K562 (cell line): ENCODE measurements at regions not wholly inside any gene's neighbourhood (a gene's known extent, or its start where the extent isn't known, plus 50 kb on each side); places are given as distances from the start of the nearest gene placed in this dataset.

Experiments
- ATAC-seq: fragments of 200-7000 bp; cut with Tn5 transposase; 3 replicates; pipeline ENCODE4 v1.9.1; 2020; ENCODE audit warnings: moderate library complexity
- BruUV-seq: library from RNA; stranded (reverse); fragments of 400-500 nt; replicated peaks from 2 replicates; lab custom pipeline; 2021; lab: Mats Ljungman, UMichigan
- CTCF ChIA-PET: fragments of 300-600 bp; formaldehyde crosslinking; extraction: SDS; loops from one replicate; lab custom pipeline; 2021; ENCODE audit warnings: low intra/inter-chr PET ratio; lab: Yijun Ruan, JAX
- POLR2A ChIA-PET: fragments of 300-600, 350-650 bp; sonication (Branson Sonifier 250); formaldehyde crosslinking; extraction: SDS; loops from one replicate; lab custom pipeline; 2021; ENCODE audit warnings: antibody characterized with exemption, inconsistent platforms; lab: Yijun Ruan, JAX
- DNase-seq, 4 experiments: peaks; one replicate each; pipeline versions ENCODE4 v3.0.0 to v3.0.0-alpha.2; 2011 to 2018; ENCODE audit warnings: low spot score in 3 of 4, mixed read lengths in 3 of 4; ENCODE audit errors: extremely low read depth in 1 of 4
- FAIRE-seq: peaks from 2 replicates; lab custom pipeline; 2011; peaks lifted over from hg19 to GRCh38; lab: Jason Lieb, UNC
- H2AFZ ChIP-seq: 2 replicates; pipeline ENCODE4 v1.6.0; 2011; ENCODE audit warnings: low read depth, low read length, control low read depth, inconsistent platforms
- H3K27ac ChIP-seq: fragments of 200-600 bp; 3 replicates; pipeline ENCODE4 v1.8.0; 2011; ENCODE audit warnings: low read depth, mild to moderate bottlenecking, control low read depth, inconsistent platforms, low read length, moderate library complexity, mixed read lengths; ENCODE audit errors: extremely low read depth
- H3K27me3 ChIP-seq, 2 experiments: fragments of 300-600 bp in 1 of 2; 2 replicates in 1 of 2; 3 replicates in 1 of 2; pipeline versions ENCODE4 v1.6.0 to v1.8.0; 2011; ENCODE audit warnings: inconsistent platforms in 2 of 2, low read length in 2 of 2, mild to moderate bottlenecking in 1 of 2, mixed read lengths in 1 of 2, moderate library complexity in 1 of 2; ENCODE audit not compliant: control insufficient read depth in 2 of 2, insufficient read depth in 2 of 2
- H3K36me3 ChIP-seq: fragments of 300-600 bp; 3 replicates; pipeline ENCODE4 v1.8.0; 2011; ENCODE audit warnings: mild to moderate bottlenecking, low read length, inconsistent platforms; ENCODE audit not compliant: control insufficient read depth, insufficient read depth
- H3K4me1 ChIP-seq, 2 experiments: fragments of 200-600 bp in 1 of 2; replicated peaks in 1 of 2; 2 replicates in 1 of 2; 3 replicates in 1 of 2; pipeline versions ENCODE4 v1.5.1 to v1.8.0; 2011; ENCODE audit warnings: inconsistent platforms in 2 of 2, low read length in 2 of 2, mild to moderate bottlenecking in 1 of 2, mixed read lengths in 1 of 2, moderate library complexity in 1 of 2; ENCODE audit not compliant: control insufficient read depth in 2 of 2, insufficient read depth in 2 of 2
- H3K4me2 ChIP-seq: 2 replicates; pipeline ENCODE4 v1.6.1; 2011; ENCODE audit warnings: low read length, control low read depth, inconsistent platforms, mixed read lengths; ENCODE audit not compliant: insufficient read depth
- H3K4me3 ChIP-seq: fragments of 200-600 bp; sonication (generic), shearing (Covaris generic); 2 replicates; pipeline ENCODE4 v1.5.1; 2016; ENCODE audit warnings: control low read depth, inconsistent platforms
- H3K79me2 ChIP-seq: fragments of 200-600 bp; 3 replicates; pipeline ENCODE4 v1.8.0; 2011; ENCODE audit warnings: low read length, inconsistent platforms; ENCODE audit not compliant: control insufficient read depth, insufficient read depth
- H3K9ac ChIP-seq, 2 experiments: 2 replicates each; pipeline versions ENCODE4 v1.6.0 to v1.6.1; 2011; ENCODE audit warnings: low read depth in 2 of 2, low read length in 2 of 2, control low read depth in 1 of 2, inconsistent platforms in 1 of 2, mild to moderate bottlenecking in 1 of 2, mixed read lengths in 1 of 2; ENCODE audit not compliant: insufficient read depth in 1 of 2
- H3K9me1 ChIP-seq: one replicate; pipeline ENCODE4 v1.6.0; 2011; ENCODE audit warnings: inconsistent platforms, mild to moderate bottlenecking, low read length, moderate library complexity; ENCODE audit not compliant: control insufficient read depth, insufficient read depth
- H3K9me3 ChIP-seq: replicated peaks from 2 replicates; pipeline ENCODE4 v1.5.1; 2011; ENCODE audit warnings: low read depth, low read length, inconsistent platforms; ENCODE audit not compliant: control insufficient read depth, insufficient read depth
- H4K20me1 ChIP-seq: replicated peaks from 2 replicates; pipeline ENCODE4 v1.6.1; 2011; ENCODE audit warnings: low read length, inconsistent platforms, mixed read lengths; ENCODE audit not compliant: control insufficient read depth, insufficient read depth
- CEBPG ChIP-seq, 3 experiments: fragments of 200-800 bp in 1 of 3; sonication (Bioruptor generic) in 1 of 3; sonication (generic) in 1 of 3; formaldehyde crosslinking in 1 of 3; IDR thresholded peaks in 2 of 3; conservative IDR thresholded peaks in 1 of 3; 2 replicates each; pipeline versions ENCODE4 v1.6.1 to v1.8.0; 2016 to 2022; ENCODE audit warnings: missing compliant biosample characterization in 2 of 3, missing genetic modification characterization in 2 of 3, mild to moderate bottlenecking in 1 of 3, missing genetic modification reagents in 1 of 3
- FOS ChIP-seq: IDR thresholded peaks from 3 replicates; pipeline ENCODE4 v1.6.1; 2011; ENCODE audit not compliant: insufficient read length; ENCODE audit errors: extremely low read depth
- HINFP ChIP-seq: fragments of 450-650 bp; conservative IDR thresholded peaks from 2 replicates; pipeline ENCODE4 v1.6.1; 2016; ENCODE audit warnings: missing genetic modification characterization, low read depth, mild to moderate bottlenecking, control low read depth, missing compliant biosample characterization
- KDM2B ChIP-seq: fragments of 250-450 bp; sonication (Bioruptor Pico); IDR thresholded peaks from 2 replicates; pipeline ENCODE4 v1.8.0; 2021; ENCODE audit warnings: mild to moderate bottlenecking, moderate library complexity
- NFATC3 ChIP-seq: fragments of 450-650 bp; IDR thresholded peaks from 2 replicates; pipeline ENCODE4 v1.6.1; 2017; ENCODE audit warnings: mild to moderate bottlenecking
- PTRF ChIP-seq: fragments of 450-650 bp; IDR thresholded peaks from 2 replicates; pipeline ENCODE4 v1.6.1; 2016; ENCODE audit warnings: mild to moderate bottlenecking, missing genetic modification characterization, missing compliant biosample characterization
- RBM14 ChIP-seq: fragments of 200-400 bp; formaldehyde crosslinking; IDR thresholded peaks from 2 replicates; pipeline ENCODE4 v1.6.1; 2018; ENCODE audit warnings: low read depth, mild to moderate bottlenecking, low read length, moderate library complexity, borderline replicate concordance; ENCODE audit not compliant: insufficient read depth
- RBM15 ChIP-seq: fragments of 200-400 bp; formaldehyde crosslinking; IDR thresholded peaks from 2 replicates; pipeline ENCODE4 v1.6.1; 2018; ENCODE audit warnings: mild to moderate bottlenecking, low read length, moderate library complexity; ENCODE audit not compliant: insufficient read depth
- RUNX1 ChIP-seq: sonication (generic); IDR thresholded peaks from 2 replicates; pipeline ENCODE4 v1.6.1; 2016; ENCODE audit warnings: antibody characterized with exemption, low read depth
- SAP30 ChIP-seq: fragments of 200-600 bp; sonication (generic); IDR thresholded peaks from 2 replicates; pipeline ENCODE4 v1.6.1; 2012; ENCODE audit warnings: borderline replicate concordance, low read depth, mild to moderate bottlenecking, moderate library complexity, low read length, control low read depth, inconsistent platforms; ENCODE audit not compliant: insufficient read depth, poor library complexity, severe bottlenecking
- SMARCA4 ChIP-seq: fragments of 450-650 bp; IDR thresholded peaks from 2 replicates; pipeline ENCODE4 v1.6.1; 2016
- SMARCB1 ChIP-seq: IDR thresholded peaks from 2 replicates; pipeline ENCODE4 v1.6.1; 2011; ENCODE audit warnings: improper control_type of control experiment, low read depth; ENCODE audit not compliant: insufficient read length
- SUPT5H ChIP-seq: fragments of 450-650 bp; IDR thresholded peaks from 2 replicates; pipeline ENCODE4 v1.6.1; 2016
- TRIM28 ChIP-seq: fragments of 450-650 bp; IDR thresholded peaks from 2 replicates; pipeline ENCODE4 v1.6.1; 2017
- ZFP30 ChIP-seq: fragments of 250-450 bp; sonication (Bioruptor Pico); IDR thresholded peaks from 2 replicates; pipeline ENCODE4 v1.8.0; 2022; ENCODE audit warnings: moderate library complexity, mild to moderate bottlenecking, inconsistent platforms, borderline replicate concordance
- ZNF217 ChIP-seq: sonication (generic); formaldehyde crosslinking; IDR thresholded peaks from 2 replicates; pipeline ENCODE4 v1.8.0; 2022; ENCODE audit warnings: mild to moderate bottlenecking, missing genetic modification reagents
- WGBS: fragments of 100-300 bp; shearing (Covaris generic); methylation state at CpG from one replicate; pipeline ENCODE4 v1.1.6; 2016; ENCODE audit warnings: low coverage, mixed read lengths; ENCODE audit not compliant: insufficient coverage; ENCODE audit errors: missing lambda C conversion rate; 5-methylcytosine and 5-hydroxymethylcytosine counted together
- in situ Hi-C: fragments of 300-500 bp; cut with MboI; formaldehyde crosslinking; loops from 4 replicates; pipeline ENCODE4 v1.15.0; 2018; ENCODE audit warnings: inconsistent platforms, mixed read lengths
- intact Hi-C: fragments of 100-400 bp; cut with micrococcal nuclease; formaldehyde crosslinking; loops from 2 replicates; pipeline ENCODE4 v1.14.2; 2022

- BruUV-seq: no TSS peak
- CTCF ChIA-PET: no interaction called here
- no peak for DNase-seq
Observed at GRCh38 chr13:46486270-46486669, 66.7 kb upstream of the LRCH1 start.

GRCh38 chr13:46484561-46484960 is 68.4 kb upstream of the LRCH1 start:
- DNase-seq (no peak), ATAC-seq (no peak), FAIRE-seq (no peak)
- BruUV-seq: no TSS peak
- intact Hi-C loops (no loop called here), in situ Hi-C loops (loop anchor here (10.0 kb wide), 1 partner anchor 240 kb away; no protein-coding TSS in a partner anchor)
- H3K79me2 ChIP-seq: no peaks in the 10 kb centered on the region
- no peaks in the 10 kb centered on the region for H4K20me1 ChIP-seq
- H3K9ac ChIP-seq: no peak overlapping the region
- H3K9me1 ChIP-seq: no peaks in the 10 kb centered on the region
- WGBS: 0% methylated on average over 3 of the region's 3 CpGs
- no peaks in the 10 kb centered on the region; the same call in 1 of the 2 replicates for H3K9me3 ChIP-seq
- H3K27ac ChIP-seq: no peak overlapping the region
- no peaks in the 10 kb centered on the region for H3K4me1 ChIP-seq
- CTCF ChIA-PET: no interaction called here
- no peak overlapping the region for H3K4me3 ChIP-seq
- POLR2A ChIA-PET: no interaction called here
- H3K36me3 ChIP-seq: no peaks in the 10 kb centered on the region
- no peak overlapping the region for H2AFZ ChIP-seq
- no peak overlapping the region for H3K4me2 ChIP-seq
- peaks cover 0 to 8% of the 10 kb centered on the region in 2 experiments; a peak in 1 of 5 replicates for H3K27me3 ChIP-seq
- TF ChIP-seq RUNX1: no peak
- no peak for TF ChIP-seq RBM14
- no peak for TF ChIP-seq FOS
- TF ChIP-seq ZNF217 (CRISPR knock-in tag): no peak
- TF ChIP-seq ZFP30: no peak
- no peak for TF ChIP-seq SUPT5H
- no peak for TF ChIP-seq HINFP (tag)
- TF ChIP-seq SMARCA4: no peak
- no peak for TF ChIP-seq RBM15
- peak; percentile 71; the same call in 1 of the 2 replicates for TF ChIP-seq TRIM28
- no peak for TF ChIP-seq SAP30
- TF ChIP-seq SMARCB1: no peak
- no peak for TF ChIP-seq PTRF (tag)
- TF ChIP-seq NFATC3: no peak

More at GRCh38 chr13:46486270-46486669, 66.7 kb upstream of the LRCH1 start:
- no peaks in the 10 kb centered on the region for H3K4me1 ChIP-seq
- in situ Hi-C loops: loop anchor here (10.0 kb wide), 1 partner anchor 239 kb away; no protein-coding TSS in a partner anchor
- TF ChIP-seq KDM2B (CRISPR knock-in tag) (no peak), CEBPG (CRISPR knock-in tag; IDR thresholded peaks at IDR 0.05) (no peak), CEBPG (tag; conservative IDR thresholded peaks at IDR 0.05 in 1 of 2, IDR thresholded peaks at IDR 0.05 in 1 of 2) (peak; percentile 25 to 32; a peak in 1 of 4 replicates)
- ATAC-seq: no peak
- intact Hi-C loops: no loop called here
- no peaks in the 10 kb centered on the region for H3K9me1 ChIP-seq
- no peak overlapping the region for H3K27ac ChIP-seq
- H3K9ac ChIP-seq: no peak overlapping the region
- H3K9me3 ChIP-seq: no peaks in the 10 kb centered on the region; the same call in 1 of the 2 replicates
- FAIRE-seq: no peak
- H3K27me3 ChIP-seq: peaks cover 0 to 9% of the 10 kb centered on the region in 2 experiments; a peak in 1 of 5 replicates
- no peaks in the 10 kb centered on the region for H4K20me1 ChIP-seq
- H3K79me2 ChIP-seq: no peaks in the 10 kb centered on the region
- no peaks in the 10 kb centered on the region for H3K36me3 ChIP-seq
- H3K4me2 ChIP-seq: no peak overlapping the region
- H3K4me3 ChIP-seq: no peak overlapping the region
- no peak overlapping the region for H2AFZ ChIP-seq
- POLR2A ChIA-PET: interaction anchor here (0.6 kb wide), 1 partner anchor 1212 kb away, joined by 3 read pairs; no protein-coding TSS in a partner anchor
- whole genome bisulfite sequencing: 2% methylated on average over 6 of the region's 6 CpGs
